ENCODE measurements at regions not wholly inside any gene's neighbourhood (a gene's known extent, or its start where the extent isn't known, plus 50 kb on each side); places are given as distances from the start of the nearest gene placed in this dataset.
"Not testable (repeated sequence)": the region's sequence is repeated elsewhere in the genome, so short reads cannot be mapped to it uniquely, and the experiment has no call there.

- TF ChIP-seq CTCF (conservative IDR thresholded peaks at IDR 0.05; ENCODE audit: low read depth), result no peak
- ChIA-PET POLR2A (ENCODE audit: low non-redundant PET) (no interaction called here), CTCF (no interaction called here)
- H3K27ac ChIP-seq, result no peak overlapping the region
- no peak for DNase-seq (ENCODE audit: low spot score)
Measured at GRCh38 chr3:20622304-20622703, 436.3 kb upstream of the SGO1 start.

- POLR2A ChIA-PET (ENCODE audit: low non-redundant PET), result not testable (repeated sequence)
Measured at GRCh38 chr3:20618621-20619020, 432.6 kb upstream of the SGO1 start.

GRCh38 chr3:20618181-20618580 is 432.2 kb upstream of the SGO1 start:
- CTCF ChIA-PET; DNase-seq (ENCODE audit: low spot score); H3K27ac ChIP-seq; POLR2A ChIA-PET (ENCODE audit: low non-redundant PET): not testable (repeated sequence)

More at GRCh38 chr3:20618621-20619020, 432.6 kb upstream of the SGO1 start:
- DNase-seq (ENCODE audit: low spot score); CTCF ChIA-PET; H3K27ac ChIP-seq: not testable (repeated sequence)

GRCh38 chr3:20615982-20616381 is 430.0 kb upstream of the SGO1 start:
- H3K27ac ChIP-seq; CTCF ChIA-PET; POLR2A ChIA-PET (ENCODE audit: low non-redundant PET); DNase-seq (ENCODE audit: low spot score): not testable (repeated sequence)

GRCh38 chr3:20608054-20608738 is 422.2 kb upstream of the SGO1 start:
- no peak for DNase-seq (ENCODE audit: low spot score)
- POLR2A ChIA-PET (ENCODE audit: low non-redundant PET), result no interaction called here
- CTCF ChIA-PET, result no interaction called here
- TF ChIP-seq CTCF (conservative IDR thresholded peaks at IDR 0.05; ENCODE audit: low read depth), result no peak
- no peak overlapping the region for H3K27ac ChIP-seq

- DNase-seq (ENCODE audit: low spot score), result no peak
- TF ChIP-seq CTCF (conservative IDR thresholded peaks at IDR 0.05; ENCODE audit: low read depth), result no peak
- ChIA-PET POLR2A (ENCODE audit: low non-redundant PET) (no interaction called here), CTCF (no interaction called here)
- no peak overlapping the region for H3K27ac ChIP-seq
Measured at GRCh38 chr3:20604659-20605058, 418.7 kb upstream of the SGO1 start.

GRCh38 chr3:20589275-20589674 is 403.3 kb upstream of the SGO1 start:
- TF ChIP-seq CTCF (conservative IDR thresholded peaks at IDR 0.05; ENCODE audit: low read depth), result no peak
- ChIA-PET CTCF (no interaction called here), POLR2A (ENCODE audit: low non-redundant PET) (no interaction called here)
- H3K27ac ChIP-seq, result no peak overlapping the region
- no peak for DNase-seq (ENCODE audit: low spot score)

GRCh38 chr3:20588781-20589180 is 402.8 kb upstream of the SGO1 start:
- TF ChIP-seq CTCF (conservative IDR thresholded peaks at IDR 0.05; ENCODE audit: low read depth), result no peak
- no peak overlapping the region for H3K27ac ChIP-seq
- DNase-seq (ENCODE audit: low spot score), result no peak
- POLR2A ChIA-PET (ENCODE audit: low non-redundant PET), result no interaction called here
- CTCF ChIA-PET, result no interaction called here
